HEK293T (cell line): ENCODE measurements at regions not wholly inside any gene's neighbourhood (a gene's known extent, or its start where the extent isn't known, plus 50 kb on each side); places are given as distances from the start of the nearest gene placed in this dataset.

Experiments
- BHLHE40 ChIP-seq: fragments of 450-650 bp; IDR thresholded peaks from 2 replicates; pipeline ENCODE4 v1.6.1; 2016; ENCODE audit warnings: mild to moderate bottlenecking, moderate library complexity, borderline replicate concordance
- CTBP1 ChIP-seq: fragments of 450-650 bp; IDR thresholded peaks from 2 replicates; pipeline ENCODE4 v1.6.1; 2016; ENCODE audit warnings: borderline replicate concordance
- HDGF ChIP-seq: fragments of 450-650 bp; IDR thresholded peaks from 2 replicates; pipeline ENCODE4 v1.6.1; 2017; ENCODE audit warnings: antibody characterized with exemption, borderline replicate concordance
- L3MBTL2 ChIP-seq: fragments of 450-650 bp; conservative IDR thresholded peaks from 2 replicates; pipeline ENCODE4 v1.6.1; 2016; ENCODE audit warnings: mild to moderate bottlenecking
- SP1 ChIP-seq: fragments of 450-650 bp; IDR thresholded peaks from 2 replicates; pipeline ENCODE4 v1.6.1; 2017
- SUZ12 ChIP-seq: fragments of 450-650 bp; IDR thresholded peaks from 2 replicates; pipeline ENCODE4 v1.6.1; 2016; ENCODE audit warnings: mild to moderate bottlenecking
- TARDBP ChIP-seq: fragments of 450-650 bp; IDR thresholded peaks from 2 replicates; pipeline ENCODE4 v1.6.1; 2016

GRCh38 chr1:235054936-235055335 lies 73.7 kb downstream of the TOMM20 start:
- TF ChIP-seq BHLHE40 (no peak), L3MBTL2 (no peak), HDGF (no peak), SP1 (no peak), TARDBP (no peak), SUZ12 (no peak), CTBP1 (no peak)
